ENCODE measurements at regions not wholly inside any gene's neighbourhood (a gene's known extent, or its start where the extent isn't known, plus 50 kb on each side); places are given as distances from the start of the nearest gene placed in this dataset.

- H3K27ac ChIP-seq (ENCODE audit: low read depth in 2 of 2, low read length in 2 of 2): no peak overlapping the region
- no peak overlapping the region for H3K9ac ChIP-seq (ENCODE audit: low read length in 3 of 3)
- no peaks in the 10 kb centered on the region for H3K36me3 ChIP-seq (ENCODE audit: control insufficient read depth in 2 of 3, insufficient read depth in 3 of 3, low read length in 3 of 3)
- H3K9me3 ChIP-seq (ENCODE audit: control insufficient read depth in 2 of 3, insufficient read depth in 1 of 3, low read length in 3 of 3): no peaks in the 10 kb centered on the region
- intact Hi-C loops (cut with DNase I): no loop called here
- FAIRE-seq (no peak), DNase-seq (no peak)
- TF ChIP-seq CTCF (IDR thresholded peaks at IDR 0.05; ENCODE audit: borderline replicate concordance, extremely low read depth, insufficient read depth): no peak
- H3K4me3 ChIP-seq (ENCODE audit: low read length in 3 of 3): no peak overlapping the region
- H3K27me3 ChIP-seq (ENCODE audit: control insufficient read depth, insufficient read depth, low read length): no peaks in the 10 kb centered on the region
- no peaks in the 10 kb centered on the region for H3K4me1 ChIP-seq (ENCODE audit: control insufficient read depth in 2 of 3, insufficient read depth in 2 of 3, low read depth in 1 of 3, low read length in 3 of 3)
These were observed 223.9 kb upstream of the FLRT2 start for GRCh38 chr14:85306024-85306423.

GRCh38 chr14:85308531-85309300 lies 221.2 kb upstream of the FLRT2 start:
- FAIRE-seq (no peak), DNase-seq (peak in 1 of 5 donors; percentile 20)
- Histone ChIP-seq H3K9ac (ENCODE audit: low read length in 3 of 3) (no peak overlapping the region), H3K9me3 (ENCODE audit: control insufficient read depth in 2 of 3, insufficient read depth in 1 of 3, low read length in 3 of 3) (no peaks in the 10 kb centered on the region), H3K4me3 (ENCODE audit: low read length in 3 of 3) (no peak overlapping the region), H3K27ac (ENCODE audit: low read depth in 2 of 2, low read length in 2 of 2) (no peak overlapping the region), H3K27me3 (ENCODE audit: control insufficient read depth, insufficient read depth, low read length) (no peaks in the 10 kb centered on the region), H3K36me3 (ENCODE audit: control insufficient read depth in 2 of 3, insufficient read depth in 3 of 3, low read length in 3 of 3) (no peaks in the 10 kb centered on the region), H3K4me1 (ENCODE audit: control insufficient read depth in 2 of 3, insufficient read depth in 2 of 3, low read depth in 1 of 3, low read length in 3 of 3) (no peaks in the 10 kb centered on the region)
- intact Hi-C loops (cut with DNase I): no loop called here
- no peak for TF ChIP-seq CTCF (IDR thresholded peaks at IDR 0.05; ENCODE audit: borderline replicate concordance, extremely low read depth, insufficient read depth)

- intact Hi-C loops (cut with DNase I): no loop called here
These were observed 219.3 kb upstream of the FLRT2 start for GRCh38 chr14:85310491-85311272.

More at GRCh38 chr14:85310491-85311272, 219.3 kb upstream of the FLRT2 start:
- Histone ChIP-seq H3K27ac (ENCODE audit: low read depth in 2 of 2, low read length in 2 of 2) (no peak overlapping the region), H3K9ac (ENCODE audit: low read length in 3 of 3) (no peak overlapping the region), H3K36me3 (ENCODE audit: control insufficient read depth in 2 of 3, insufficient read depth in 3 of 3, low read length in 3 of 3) (no peaks in the 10 kb centered on the region), H3K9me3 (ENCODE audit: control insufficient read depth in 2 of 3, insufficient read depth in 1 of 3, low read length in 3 of 3) (no peaks in the 10 kb centered on the region), H3K27me3 (ENCODE audit: control insufficient read depth, insufficient read depth, low read length) (no peaks in the 10 kb centered on the region), H3K4me3 (ENCODE audit: low read length in 3 of 3) (no peak overlapping the region), H3K4me1 (ENCODE audit: control insufficient read depth in 2 of 3, insufficient read depth in 2 of 3, low read depth in 1 of 3, low read length in 3 of 3) (no peaks in the 10 kb centered on the region)
- TF ChIP-seq CTCF (IDR thresholded peaks at IDR 0.05; ENCODE audit: borderline replicate concordance, extremely low read depth, insufficient read depth): no peak
- DNase-seq (no peak), FAIRE-seq (no peak)

All from kidney (tissue), 13 donors.